SK-N-MC (cell line): ENCODE measurements at regions not wholly inside any gene's neighbourhood (a gene's known extent, or its start where the extent isn't known, plus 50 kb on each side); places are given as distances from the start of the nearest gene placed in this dataset.

ENCODE experiments used
- DNase-seq: peaks from one replicate; pipeline ENCODE4 v3.0.0-alpha.2; 2011; ENCODE audit warnings: low read depth, low spot score
- H3K27ac ChIP-seq: fragments of 200-600 bp; sonication (generic); 2 replicates; pipeline ENCODE4 v1.5.1; 2016; ENCODE audit warnings: mixed run types
- H3K36me3 ChIP-seq: fragments of 200-600 bp; sonication (generic); 2 replicates; pipeline ENCODE4 v1.6.1; 2017; ENCODE audit warnings: antibody characterized with exemption, low read length, mixed read lengths; ENCODE audit not compliant: insufficient read depth
- H3K4me3 ChIP-seq: fragments of 200-600 bp; sonication (generic); 2 replicates; pipeline ENCODE4 v1.5.1; 2016
- H3K9ac ChIP-seq: fragments of 200-600 bp; sonication (generic); 2 replicates; pipeline ENCODE4 v1.8.0; 2017; ENCODE audit warnings: mixed run types, mixed read lengths; ENCODE audit not compliant: insufficient read length
- H3K9me3 ChIP-seq: fragments of 200-600 bp; sonication (generic); 2 replicates; pipeline ENCODE4 v1.6.1; 2017; ENCODE audit warnings: low read depth, mild to moderate bottlenecking, antibody characterized with exemption, low read length, moderate library complexity, mixed read lengths
- EZH2 ChIP-seq: fragments of 200-600 bp; sonication (generic); IDR thresholded peaks from one replicate; pipeline ENCODE4 v1.6.1; 2017; ENCODE audit warnings: antibody characterized with exemption
- FOXP2 ChIP-seq: optimal IDR thresholded peaks from 2 replicates; pipeline ENCODE3; 2011; ENCODE audit warnings: mild to moderate bottlenecking, moderate library complexity; ENCODE audit not compliant: insufficient read depth; ENCODE audit errors: extremely low read length, control extremely low read depth
- POLR2AphosphoS5 ChIP-seq: IDR thresholded peaks from 2 replicates; pipeline ENCODE4 v1.6.1; 2012; ENCODE audit warnings: mild to moderate bottlenecking, low read depth, low read length, borderline replicate concordance

- no peak overlapping the region for H3K27ac ChIP-seq
- no peak overlapping the region for H3K4me3 ChIP-seq
- H3K9me3 ChIP-seq: no peaks in the 10 kb centered on the region
- no peak overlapping the region for H3K9ac ChIP-seq
- no peaks in the 10 kb centered on the region for H3K36me3 ChIP-seq
- no peak for DNase-seq
- TF ChIP-seq POLR2AphosphoS5 (no peak), EZH2 (no peak), FOXP2 (no peak)
Observed at GRCh38 chr20:62588458-62589149, 53.7 kb upstream of the SLCO4A1 start.

- no peak overlapping the region for H3K9ac ChIP-seq
- no peaks in the 10 kb centered on the region for H3K36me3 ChIP-seq
- TF ChIP-seq FOXP2 (no peak), POLR2AphosphoS5 (no peak), EZH2 (no peak)
- no peak overlapping the region for H3K27ac ChIP-seq
- H3K9me3 ChIP-seq: no peaks in the 10 kb centered on the region
- no peak for DNase-seq
- no peak overlapping the region for H3K4me3 ChIP-seq
Observed at GRCh38 chr20:62589150-62589498, 53.2 kb upstream of the SLCO4A1 start.

GRCh38 chr20:62589720-62590119 is 52.6 kb upstream of the SLCO4A1 start:
- no peak overlapping the region for H3K9ac ChIP-seq
- H3K36me3 ChIP-seq: no peaks in the 10 kb centered on the region
- no peaks in the 10 kb centered on the region for H3K9me3 ChIP-seq
- H3K4me3 ChIP-seq: no peak overlapping the region
- no peak overlapping the region for H3K27ac ChIP-seq
- TF ChIP-seq EZH2 (no peak), POLR2AphosphoS5 (no peak)
- no peak for DNase-seq

GRCh38 chr20:62590309-62591121 is 51.8 kb upstream of the SLCO4A1 start:
- Histone ChIP-seq H3K27ac (no peak overlapping the region), H3K36me3 (no peaks in the 10 kb centered on the region), H3K9me3 (no peaks in the 10 kb centered on the region), H3K4me3 (no peak overlapping the region), H3K9ac (no peak overlapping the region)
- DNase-seq: no peak
- no peak for TF ChIP-seq POLR2AphosphoS5
- TF ChIP-seq EZH2: no peak
- TF ChIP-seq FOXP2: no peak

- DNase-seq: no peak
- Histone ChIP-seq H3K9me3 (no peaks in the 10 kb centered on the region), H3K36me3 (no peaks in the 10 kb centered on the region), H3K9ac (no peak overlapping the region), H3K4me3 (no peak overlapping the region), H3K27ac (no peak overlapping the region)
- TF ChIP-seq EZH2: no peak
- TF ChIP-seq FOXP2: no peak
- TF ChIP-seq POLR2AphosphoS5: no peak
Observed at GRCh38 chr20:62591122-62591468, 51.2 kb upstream of the SLCO4A1 start.

- TF ChIP-seq POLR2AphosphoS5 (no peak), FOXP2 (no peak), EZH2 (no peak)
- no peak for DNase-seq
- no peak overlapping the region for H3K4me3 ChIP-seq
- no peak overlapping the region for H3K27ac ChIP-seq
- H3K9me3 ChIP-seq: no peaks in the 10 kb centered on the region
- no peak overlapping the region for H3K9ac ChIP-seq
- H3K36me3 ChIP-seq: no peaks in the 10 kb centered on the region
Observed at GRCh38 chr20:62591591-62591990, 50.7 kb upstream of the SLCO4A1 start.
